Transverse colon (tissue), 3 donors: ENCODE measurements at regions not wholly inside any gene's neighbourhood (a gene's known extent, or its start where the extent isn't known, plus 50 kb on each side); places are given as distances from the start of the nearest gene placed in this dataset.

ENCODE experiments used
- CTCF ChIP-seq, 5 experiments: fragments of 200-600 bp in 3 of 5; fragments of 450-650 bp in 2 of 5; sonication (generic) in 3 of 5; IDR thresholded peaks; 1 replicate in 2 of 5; 2 replicates in 3 of 5; pipeline ENCODE4 v1.5.1; 2016 to 2017; ENCODE audit warnings: antibody characterized with exemption in 5 of 5, inconsistent platforms in 3 of 5, mild to moderate bottlenecking in 2 of 5, moderate library complexity in 1 of 5
- EP300 ChIP-seq: sonication (generic); formaldehyde crosslinking; IDR thresholded peaks from one replicate; pipeline ENCODE4 v1.6.1; 2017; ENCODE audit warnings: antibody characterized with exemption, low read depth
- POLR2A ChIP-seq: fragments of 450-650 bp; IDR thresholded peaks from one replicate; pipeline ENCODE4 v1.6.1; 2016; ENCODE audit warnings: antibody characterized with exemption, mild to moderate bottlenecking, moderate library complexity

GRCh38 chr13:78078168-78078567 is 159.5 kb upstream of the EDNRB start:
- TF ChIP-seq CTCF (IDR thresholded peaks at IDR 0.05) = no peak
- no peak for TF ChIP-seq POLR2A
- TF ChIP-seq EP300 = no peak
